Small intestine (tissue), 7 donors: ENCODE measurements at regions not wholly inside any gene's neighbourhood (a gene's known extent, or its start where the extent isn't known, plus 50 kb on each side); places are given as distances from the start of the nearest gene placed in this dataset.

ENCODE experiments used
- DNase-seq, 2 donors: peaks; one replicate each; pipeline versions ENCODE4 v3.0.0 to v3.0.0-alpha.2; 2013
- FAIRE-seq: peaks from 2 replicates; lab custom pipeline; 2012; peaks lifted over from hg19 to GRCh38; lab: Jason Lieb, UNC
- H3K27ac ChIP-seq, 3 donors: one replicate each; pipeline ENCODE4 v1.5.1; 2013; ENCODE audit warnings: low read length in 2 of 3, mild to moderate bottlenecking in 2 of 3, control low read depth in 1 of 3, inconsistent platforms in 1 of 3, low read depth in 1 of 3, moderate library complexity in 1 of 3
- H3K27me3 ChIP-seq, 3 donors: one replicate each; pipeline ENCODE4 v1.6.1; 2013; ENCODE audit warnings: low read length in 3 of 3, inconsistent platforms in 1 of 3; ENCODE audit not compliant: control insufficient read depth in 3 of 3, insufficient read depth in 3 of 3
- H3K36me3 ChIP-seq, 3 donors: one replicate each; pipeline ENCODE4 v1.6.1; 2013; ENCODE audit warnings: low read length in 3 of 3, inconsistent platforms in 1 of 3, low read depth in 1 of 3, mild to moderate bottlenecking in 1 of 3, moderate library complexity in 1 of 3; ENCODE audit not compliant: control insufficient read depth in 3 of 3, insufficient read depth in 2 of 3
- H3K4me1 ChIP-seq, 3 donors: one replicate each; pipeline ENCODE4 v1.6.1; 2013; ENCODE audit warnings: low read length in 2 of 3, inconsistent platforms in 1 of 3, low read depth in 1 of 3, mild to moderate bottlenecking in 1 of 3, moderate library complexity in 1 of 3; ENCODE audit not compliant: control insufficient read depth in 3 of 3, insufficient read depth in 2 of 3
- H3K4me3 ChIP-seq, 3 donors: one replicate each; pipeline ENCODE4 v1.5.1; 2013; ENCODE audit warnings: low read length in 3 of 3, control low read depth in 1 of 3, inconsistent platforms in 1 of 3, low read depth in 1 of 3, mild to moderate bottlenecking in 1 of 3, moderate library complexity in 1 of 3
- H3K9me3 ChIP-seq, 2 donors: one replicate each; pipeline ENCODE4 v1.6.1; 2013; ENCODE audit warnings: low read depth in 1 of 2, low read length in 1 of 2; ENCODE audit not compliant: control insufficient read depth in 2 of 2, insufficient read depth in 1 of 2
- WGBS, 3 donors: extraction: QIAGEN DNeasy Blood & Tissue Kit; methylation state at CpG; one replicate each; pipeline ENCODE4 v1.1.7; 2013; 5-methylcytosine and 5-hydroxymethylcytosine counted together
- donor health status: healthy with polysubstance abuse.
- donor health status: control.
- donor health status: control.
- donor health status: Bipolar disorder and iron deficiency.
- donor health status: healthy.

- 81 to 82% (median 81%) methylated on average over 29 to 30 of the region's 30 CpGs for WGBS, 3 donors
- no peak for FAIRE-seq
- no peak overlapping the region for H3K4me3 ChIP-seq
- H3K9me3 ChIP-seq = no peaks in the 10 kb centered on the region
- H3K36me3 ChIP-seq = no peaks in the 10 kb centered on the region
- peaks cover 0 to 23% (median 2%) of the 10 kb centered on the region in 3 donors for H3K4me1 ChIP-seq
- no peak overlapping the region for H3K27ac ChIP-seq
- DNase-seq = peak in 1 of 2 donors; percentile 22
- no peaks in the 10 kb centered on the region for H3K27me3 ChIP-seq
These were observed 74.3 kb downstream of the RGS12 start for GRCh38 chr4:3366893-3367775.

GRCh38 chr4:3367866-3368265, 73.9 kb upstream of the HGFAC start:
- DNase-seq (no peak), FAIRE-seq (no peak)
- Histone ChIP-seq H3K4me3 (no peak overlapping the region), H3K4me1 (peaks cover 0 to 23% (median 2%) of the 10 kb centered on the region in 3 donors), H3K9me3 (no peaks in the 10 kb centered on the region), H3K27ac (no peak overlapping the region), H3K36me3 (no peaks in the 10 kb centered on the region), H3K27me3 (no peaks in the 10 kb centered on the region)
- WGBS, 3 donors = 87 to 97% (median 93%) methylated on average over 12 of the region's 12 CpGs

- no peak overlapping the region for H3K27ac ChIP-seq
- H3K36me3 ChIP-seq = peaks cover 0 to under 1% (median 0%) of the 10 kb centered on the region in 3 donors
- H3K4me3 ChIP-seq = no peak overlapping the region
- no peaks in the 10 kb centered on the region for H3K27me3 ChIP-seq
- no peaks in the 10 kb centered on the region for H3K9me3 ChIP-seq
- peaks cover 0 to 23% (median 2%) of the 10 kb centered on the region in 3 donors for H3K4me1 ChIP-seq
- DNase-seq (no peak), FAIRE-seq (no peak)
- 85 to 89% (median 88%) methylated on average over 4 of the region's 4 CpGs for WGBS, 3 donors
These were observed 73.4 kb upstream of the HGFAC start for GRCh38 chr4:3368334-3368733.

- no peaks in the 10 kb centered on the region for H3K9me3 ChIP-seq
- H3K4me3 ChIP-seq = no peak overlapping the region
- peak overlapping the region in 1 of 3 donors; percentile 11 for H3K27ac ChIP-seq
- H3K27me3 ChIP-seq = no peaks in the 10 kb centered on the region
- peaks cover 0 to 23% (median 2%) of the 10 kb centered on the region in 3 donors for H3K4me1 ChIP-seq
- no peak for FAIRE-seq
- WGBS, 3 donors = 51 to 75% (median 64%) methylated on average over 17 to 20 of the region's 20 CpGs
- H3K36me3 ChIP-seq = peaks cover 0 to 7% (median 0%) of the 10 kb centered on the region in 3 donors
- no peak for DNase-seq
These were observed 72.7 kb upstream of the HGFAC start for GRCh38 chr4:3368841-3369760.

GRCh38 chr4:3369781-3370674, 71.7 kb upstream of the HGFAC start:
- Histone ChIP-seq H3K4me1 (peaks cover 0 to 23% (median 2%) of the 10 kb centered on the region in 3 donors), H3K27me3 (no peaks in the 10 kb centered on the region), H3K36me3 (peaks cover 0 to 13% (median 0%) of the 10 kb centered on the region in 3 donors), H3K27ac (peak overlapping the region in 2 of 3 donors; percentile 11 to 19), H3K4me3 (no peak overlapping the region), H3K9me3 (no peaks in the 10 kb centered on the region)
- 49 to 82% (median 67%) methylated on average over 33 of the region's 33 CpGs for WGBS, 3 donors
- DNase-seq = peak; percentile 3 to 28
- FAIRE-seq = no peak

- Histone ChIP-seq H3K4me1 (peaks cover 0 to 23% (median 2%) of the 10 kb centered on the region in 3 donors), H3K4me3 (peak overlapping the region in 1 of 3 donors; percentile 7), H3K27me3 (no peaks in the 10 kb centered on the region), H3K27ac (peak overlapping the region in 1 of 3 donors; percentile 24), H3K9me3 (no peaks in the 10 kb centered on the region), H3K36me3 (peaks cover 0 to 20% (median 0%) of the 10 kb centered on the region in 3 donors)
- DNase-seq (no peak), FAIRE-seq (no peak)
- 69 to 86% (median 82%) methylated on average over 32 to 34 of the region's 34 CpGs for WGBS, 3 donors
These were observed 70.5 kb upstream of the HGFAC start for GRCh38 chr4:3371033-3372001.
